GM10266 (cell line): ENCODE measurements at regions not wholly inside any gene's neighbourhood (a gene's known extent, or its start where the extent isn't known, plus 50 kb on each side); places are given as distances from the start of the nearest gene placed in this dataset.
"Not testable (repeated sequence)": the region's sequence is repeated elsewhere in the genome, so short reads cannot be mapped to it uniquely, and the experiment has no call there.

ENCODE experiments used
- DNase-seq: peaks from one replicate; pipeline ENCODE4 v3.0.0; 2012; ENCODE audit errors: extremely low spot score
- CTCF ChIP-seq: IDR thresholded peaks from 2 replicates; pipeline ENCODE4 v1.5.1; 2012; ENCODE audit warnings: mild to moderate bottlenecking, low read depth; ENCODE audit not compliant: control insufficient read depth, insufficient read depth; ENCODE audit errors: missing control alignments

- TF ChIP-seq CTCF = no peak
- no peak for DNase-seq
These were observed 71.6 kb downstream of the TFAP2A start for GRCh38 chr6:10343320-10343719.

GRCh38 chr6:10341605-10342004 lies 73.3 kb downstream of the TFAP2A start:
- no peak for TF ChIP-seq CTCF
- DNase-seq = no peak

- no peak for TF ChIP-seq CTCF
- no peak for DNase-seq
These were observed 76.7 kb downstream of the TFAP2A start for GRCh38 chr6:10338151-10338550.

- DNase-seq = not testable (repeated sequence)
These were observed 77.5 kb downstream of the TFAP2A start for GRCh38 chr6:10337376-10337775.

GRCh38 chr6:10332111-10332510 lies 82.8 kb downstream of the TFAP2A start:
- TF ChIP-seq CTCF = no peak
- no peak for DNase-seq

GRCh38 chr6:10331334-10331968 lies 83.4 kb downstream of the TFAP2A start:
- no peak for TF ChIP-seq CTCF
- no peak for DNase-seq

- DNase-seq = no peak
- no peak for TF ChIP-seq CTCF
These were observed 84.4 kb downstream of the TFAP2A start for GRCh38 chr6:10330515-10330914.

GRCh38 chr6:10323018-10323417 lies 91.9 kb downstream of the TFAP2A start:
- no peak for DNase-seq
- no peak for TF ChIP-seq CTCF
